ENCODE measurements at regions not wholly inside any gene's neighbourhood (a gene's known extent, or its start where the extent isn't known, plus 50 kb on each side); places are given as distances from the start of the nearest gene placed in this dataset.
"Not testable (repeated sequence)": the region's sequence is repeated elsewhere in the genome, so short reads cannot be mapped to it uniquely, and the experiment has no call there.

- DNase-seq, result not testable (repeated sequence)
Measured at GRCh38 chr6:103092414-103092813, 1698.9 kb downstream of the GRIK2 start.

GRCh38 chr6:103085801-103086200, 1692.3 kb downstream of the GRIK2 start:
- no peak for DNase-seq

- DNase-seq, result no peak
Measured at GRCh38 chr6:103081876-103082630, 1688.5 kb downstream of the GRIK2 start.

- no peak for DNase-seq
Measured at GRCh38 chr6:103081126-103081525, 1687.6 kb downstream of the GRIK2 start.

GRCh38 chr6:103080497-103080896, 1687.0 kb downstream of the GRIK2 start:
- DNase-seq, result no peak

GRCh38 chr6:103079867-103080266, 1686.4 kb downstream of the GRIK2 start:
- no peak for DNase-seq

- no peak for DNase-seq
Measured at GRCh38 chr6:103062136-103062535, 1668.6 kb downstream of the GRIK2 start.

- DNase-seq, result no peak
Measured at GRCh38 chr6:103047567-103047966, 1654.1 kb downstream of the GRIK2 start.

- DNase-seq, result no peak
Measured at GRCh38 chr6:103042336-103042735, 1648.8 kb downstream of the GRIK2 start.

- no peak for DNase-seq
Measured at GRCh38 chr6:103036846-103037245, 1643.3 kb downstream of the GRIK2 start.

- no peak for DNase-seq
Measured at GRCh38 chr6:103027271-103027931, 1633.9 kb downstream of the GRIK2 start.

GRCh38 chr6:103018426-103018825, 1624.9 kb downstream of the GRIK2 start:
- no peak for DNase-seq

- DNase-seq, result no peak
Measured at GRCh38 chr6:103017878-103018277, 1624.4 kb downstream of the GRIK2 start.

GRCh38 chr6:103011605-103012004, 1618.1 kb downstream of the GRIK2 start:
- DNase-seq, result no peak

- DNase-seq, result no peak
Measured at GRCh38 chr6:103002282-103002681, 1608.8 kb downstream of the GRIK2 start.

- no peak for DNase-seq
Measured at GRCh38 chr6:103001724-103002123, 1608.2 kb downstream of the GRIK2 start.

- no peak for DNase-seq
Measured at GRCh38 chr6:103000688-103001087, 1607.2 kb downstream of the GRIK2 start.

GRCh38 chr6:102995491-102995890, 1602.0 kb downstream of the GRIK2 start:
- DNase-seq, result no peak

- no peak for DNase-seq
Measured at GRCh38 chr6:102994866-102995265, 1601.4 kb downstream of the GRIK2 start.

GRCh38 chr6:102986086-102986485, 1592.6 kb downstream of the GRIK2 start:
- DNase-seq, result no peak

- DNase-seq, result no peak
Measured at GRCh38 chr6:102984357-102984756, 1590.8 kb downstream of the GRIK2 start.

- no peak for DNase-seq
Measured at GRCh38 chr6:102981490-102982015, 1588.0 kb downstream of the GRIK2 start.

GRCh38 chr6:102980951-102981350, 1587.4 kb downstream of the GRIK2 start:
- no peak for DNase-seq
